Superior temporal gyrus (tissue), 1 donor: ENCODE measurements at regions not wholly inside any gene's neighbourhood (a gene's known extent, or its start where the extent isn't known, plus 50 kb on each side); places are given as distances from the start of the nearest gene placed in this dataset.

Experiments used
- DNase-seq: peaks from one replicate; pipeline ENCODE4 v3.0.0-alpha.2; 2016; ENCODE audit errors: extremely low spot score

DNA sequence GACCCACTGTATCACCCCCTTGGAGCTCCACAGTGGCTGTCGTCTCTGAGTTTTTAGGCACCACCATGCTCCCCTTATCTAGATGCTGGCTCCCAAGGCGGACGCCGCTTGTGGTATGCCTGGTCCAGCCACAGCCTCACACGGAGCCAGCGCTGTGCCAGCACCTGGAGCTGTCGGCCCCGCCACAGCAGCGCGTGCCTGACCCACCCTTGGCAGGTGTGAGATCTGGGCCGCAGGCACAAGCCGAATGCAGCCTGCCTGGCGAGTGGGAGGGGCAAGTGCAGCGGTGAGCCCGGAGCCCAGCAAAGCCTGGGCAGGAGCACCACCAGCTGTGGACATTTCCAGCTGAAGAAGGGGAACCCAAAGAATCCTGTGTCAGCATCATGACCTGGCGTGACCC is 91.9 kb upstream of the BACE2 start:
- DNase-seq: no peak

DNA sequence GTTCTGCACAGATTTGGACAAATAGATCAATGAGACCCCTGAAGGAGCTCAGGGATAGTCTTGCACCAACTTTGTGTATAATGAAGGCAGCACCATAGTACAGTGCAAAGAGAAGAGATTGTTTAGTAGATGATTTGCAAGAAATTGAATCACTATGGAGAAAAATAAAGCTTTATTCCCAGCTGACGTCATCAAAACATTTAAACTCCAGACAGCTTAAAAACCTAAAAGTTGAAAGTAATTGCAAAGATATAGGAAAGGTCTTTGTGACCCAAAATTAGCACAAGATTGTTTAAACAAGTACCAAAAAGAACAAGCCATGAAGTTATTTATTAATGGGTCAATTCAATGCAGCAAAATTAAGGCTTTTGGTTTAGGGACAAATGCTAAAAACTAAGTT is 88.8 kb upstream of the BACE2 start:
- DNase-seq: no peak

DNA sequence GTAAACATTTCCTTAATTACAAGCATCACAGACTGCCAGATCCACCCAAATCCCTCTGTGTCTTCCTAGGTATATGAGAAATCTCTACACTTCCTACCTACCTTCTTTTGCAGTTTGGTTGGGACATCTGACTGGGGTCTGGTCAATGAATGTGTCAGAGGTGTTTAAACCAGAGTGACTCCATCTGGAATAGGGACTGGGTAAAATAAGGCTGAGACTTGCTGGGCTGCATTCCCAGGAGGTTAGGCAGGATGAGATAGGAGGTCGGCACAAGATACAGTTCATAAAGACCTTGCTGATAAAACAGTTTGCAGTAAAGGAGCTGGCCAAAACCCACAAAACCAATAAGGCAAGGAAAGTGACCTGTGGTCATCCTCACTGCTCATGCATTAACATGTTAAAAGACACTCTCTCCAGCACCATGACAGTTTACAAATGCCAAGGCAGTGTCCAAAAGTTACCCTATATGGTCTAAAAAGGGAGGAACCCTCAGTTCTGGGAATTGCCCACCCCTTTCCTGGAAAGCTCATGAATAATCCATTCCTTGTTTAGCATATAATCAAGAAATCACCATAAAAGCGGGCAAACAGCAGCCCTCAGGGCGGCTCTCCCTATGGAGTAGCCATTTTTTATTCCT is 87.4 kb upstream of the BACE2 start:
- no peak for DNase-seq

DNA sequence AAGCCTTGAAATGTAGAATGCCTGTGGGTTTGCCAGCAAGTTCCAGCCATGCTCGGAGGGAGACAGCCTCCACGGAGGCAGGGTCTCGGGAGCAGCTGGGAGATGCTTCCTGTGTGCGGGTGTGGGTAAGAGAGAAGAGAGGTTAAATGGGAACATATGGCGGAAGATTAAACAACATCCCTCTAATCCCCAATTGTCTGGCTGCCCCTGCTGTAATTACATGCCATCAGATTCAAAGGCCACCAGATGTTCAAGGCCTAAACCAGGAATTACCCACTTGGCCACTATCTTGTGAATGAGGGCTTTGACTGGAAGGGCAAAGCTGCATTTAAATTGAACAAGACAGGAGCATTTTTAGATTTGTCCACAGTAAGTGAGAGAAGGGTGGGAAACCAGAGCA is 81.4 kb upstream of the BACE2 start:
- DNase-seq: no peak

DNA sequence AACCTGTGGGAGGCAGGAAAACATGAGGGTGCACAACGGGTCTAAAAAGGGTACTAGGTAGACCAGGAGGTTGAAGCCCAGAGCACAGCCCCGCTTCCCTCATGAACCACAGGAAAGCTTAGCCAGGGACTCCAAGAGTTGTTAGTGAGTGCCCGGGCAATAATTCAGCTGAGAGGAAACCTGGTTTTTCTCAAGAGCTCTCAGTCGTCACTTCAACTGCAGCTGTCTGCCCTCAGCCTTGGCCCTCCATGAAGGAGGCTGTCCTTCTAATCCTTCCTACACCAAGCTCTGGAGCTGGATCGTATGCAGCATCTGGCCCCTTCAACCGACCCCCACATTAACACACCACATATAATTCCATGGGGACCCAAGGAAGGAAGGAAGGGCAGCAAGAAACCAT is 77.0 kb upstream of the BACE2 start:
- no peak for DNase-seq

DNA sequence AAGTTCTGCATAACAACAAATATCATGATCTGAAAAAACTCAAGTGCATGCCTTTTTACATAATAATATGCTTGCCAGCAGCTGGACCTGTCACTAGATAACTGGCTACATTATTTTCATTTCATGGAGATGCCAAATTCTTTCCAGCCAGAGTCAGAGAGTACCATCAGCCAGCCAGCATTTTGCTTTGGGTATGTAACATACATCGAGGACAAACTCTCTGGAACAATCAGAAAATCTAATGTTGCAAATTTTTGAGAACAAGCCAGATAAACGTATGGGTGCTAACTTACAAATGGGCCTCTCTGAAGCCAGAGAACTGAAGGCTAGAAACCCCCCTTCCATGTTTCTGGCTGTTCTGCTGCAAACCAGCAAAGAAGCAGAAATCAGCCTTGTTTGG is 76.3 kb upstream of the BACE2 start:
- DNase-seq: no peak

DNA sequence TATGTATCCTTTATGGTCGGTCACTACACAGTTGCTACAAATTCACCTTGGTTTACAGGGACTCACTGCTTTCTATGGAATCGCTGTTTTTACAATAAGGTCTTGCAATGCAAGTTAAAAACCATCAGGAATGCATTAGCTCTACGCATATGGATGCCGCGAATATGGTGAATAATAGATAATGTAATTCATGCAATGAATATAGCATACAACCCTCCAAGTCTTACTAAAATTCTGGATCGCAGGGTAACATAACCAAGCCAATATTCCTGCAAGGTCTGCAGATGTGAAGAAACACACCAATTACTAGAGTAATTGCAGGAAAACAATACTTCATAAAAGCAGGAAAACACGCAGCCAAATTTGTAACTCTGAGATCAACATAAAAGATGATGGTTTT is 75.6 kb upstream of the BACE2 start:
- no peak for DNase-seq

DNA sequence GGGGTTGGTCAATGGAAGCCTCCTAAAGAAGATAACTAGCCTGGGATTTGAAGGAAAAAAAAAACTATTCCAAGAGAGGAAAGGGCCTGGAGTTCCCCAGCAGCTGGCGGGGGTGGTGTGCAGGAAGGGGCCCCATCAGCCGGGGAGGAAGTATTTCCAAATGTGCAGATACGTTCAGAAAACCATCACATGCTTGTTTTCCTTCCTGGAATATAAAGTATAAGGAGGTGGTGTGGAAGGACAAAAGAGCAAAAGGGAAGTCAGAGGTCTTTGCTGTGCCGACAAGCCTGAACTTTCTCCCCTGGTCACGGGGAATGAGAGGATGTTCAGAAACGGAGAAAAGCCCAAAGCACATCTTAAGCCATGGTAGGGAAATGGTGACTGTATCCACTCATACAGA is 72.0 kb upstream of the BACE2 start:
- DNase-seq: no peak

DNA sequence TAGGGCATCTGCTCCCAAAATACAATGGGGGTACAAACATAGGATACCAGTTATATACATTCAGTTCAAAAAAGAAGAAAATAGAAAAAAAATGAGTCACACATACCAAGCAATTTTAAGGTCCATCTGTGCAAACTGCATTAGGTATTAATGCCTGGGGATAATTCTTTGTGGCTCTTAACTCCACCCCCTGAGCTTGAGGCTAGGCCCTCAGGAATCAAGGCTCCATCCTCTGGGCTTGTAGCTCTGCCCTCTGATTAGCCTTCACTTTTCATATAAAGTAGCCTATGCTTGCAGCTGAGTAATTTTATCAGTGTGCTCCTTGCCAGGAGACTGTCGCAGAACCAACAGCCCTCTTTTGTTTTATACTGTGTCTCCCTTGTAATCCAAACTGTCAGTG is 69.9 kb upstream of the BACE2 start:
- no peak for DNase-seq

DNA sequence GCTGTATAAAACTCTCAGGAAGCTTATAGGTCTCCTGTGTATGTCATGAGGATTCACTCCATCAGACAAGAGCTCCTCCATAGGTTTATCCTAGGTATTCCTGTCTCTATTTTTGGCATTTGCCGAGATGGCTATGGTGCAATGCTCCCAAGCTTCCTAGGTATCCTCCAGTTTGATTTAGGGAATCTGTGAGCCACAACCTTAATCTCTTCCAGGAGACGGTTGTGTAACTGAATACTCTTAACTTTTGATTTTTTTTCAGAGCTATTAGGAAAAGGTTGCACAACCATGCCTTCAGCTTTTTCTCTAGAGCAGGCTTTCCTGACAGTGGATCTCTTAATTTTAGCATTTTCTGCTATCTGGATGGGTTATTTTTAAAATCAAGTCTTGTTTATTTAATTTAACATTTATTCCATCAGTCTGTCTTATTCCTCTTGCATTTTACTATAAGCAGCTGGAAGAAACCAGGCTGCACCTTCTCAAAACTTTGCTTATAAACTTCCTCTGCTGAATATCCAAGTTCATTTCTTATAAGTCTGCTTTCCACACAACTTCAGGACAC is 69.4 kb upstream of the BACE2 start:
- no peak for DNase-seq

DNA sequence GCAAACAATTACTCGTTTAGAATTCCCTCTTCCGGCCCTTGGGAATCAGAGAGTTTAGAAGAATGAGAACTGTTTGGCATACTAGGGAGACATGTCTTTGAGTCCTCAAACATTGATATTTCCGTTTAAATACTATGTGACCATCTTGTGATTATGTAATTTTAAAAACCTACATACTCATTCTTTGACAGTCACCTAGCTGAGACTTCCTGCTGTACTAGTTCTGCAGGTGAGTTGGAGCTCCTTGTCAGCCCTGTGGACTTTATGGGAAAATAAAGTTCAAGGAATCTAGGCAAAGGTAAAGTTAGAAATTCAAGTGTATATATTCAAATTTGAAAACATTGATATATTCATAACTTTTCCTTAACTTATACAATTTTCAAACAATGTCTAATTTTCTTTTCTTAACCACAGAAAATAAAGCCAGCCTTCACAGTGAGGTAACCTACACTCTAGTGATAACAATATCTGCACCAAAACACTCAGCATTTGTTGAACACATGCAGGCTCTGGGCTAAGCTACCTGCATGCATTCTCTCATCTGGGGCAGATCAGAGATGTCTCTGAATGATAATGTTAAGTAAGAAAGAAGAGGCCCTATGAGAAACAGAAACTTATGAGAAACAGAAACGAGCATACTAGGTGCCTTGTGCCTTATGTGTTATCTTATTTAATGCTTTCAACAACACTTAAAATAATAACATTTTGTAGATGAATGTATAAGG is 67.0 kb upstream of the BACE2 start:
- DNase-seq: no peak

DNA sequence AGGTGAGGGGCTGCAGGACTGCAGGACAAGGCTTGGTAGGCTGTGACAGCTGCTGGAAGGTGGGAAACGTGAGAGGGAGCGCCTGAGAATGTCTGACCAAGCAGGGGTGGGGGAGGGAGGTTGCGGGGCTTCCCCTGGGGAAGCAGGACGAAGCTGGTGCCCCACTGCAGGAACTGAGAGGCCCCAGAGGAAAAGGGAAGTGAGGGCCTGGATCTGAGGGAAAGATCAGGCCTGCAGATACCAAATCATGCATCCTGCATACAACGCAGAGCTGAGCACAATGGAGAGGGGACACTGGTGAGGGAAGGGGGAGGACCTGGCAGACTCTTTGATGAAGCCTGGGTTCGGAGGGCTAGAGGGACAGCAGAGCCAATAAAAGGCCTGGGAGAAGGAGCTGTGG is 65.7 kb upstream of the BACE2 start:
- no peak for DNase-seq

DNA sequence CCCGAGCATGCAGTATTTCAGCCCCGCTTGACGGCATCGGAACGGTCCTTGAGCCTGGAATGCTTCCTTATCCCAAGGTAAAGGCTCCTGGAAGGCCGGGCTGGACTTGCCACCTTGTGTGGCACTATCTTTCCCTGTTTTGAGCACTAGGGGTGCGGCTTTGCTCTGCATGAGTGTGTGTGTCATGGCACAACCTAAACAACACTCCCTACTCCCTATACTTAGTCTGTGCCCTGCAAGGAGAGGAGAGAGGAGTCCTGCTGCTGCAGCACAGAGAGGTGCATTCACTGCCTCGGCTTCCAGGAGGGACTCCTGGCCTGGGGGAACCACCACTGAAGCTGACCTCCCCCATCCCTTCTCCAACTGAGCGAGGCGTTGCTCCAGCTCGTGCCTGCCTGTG is 60.4 kb upstream of the BACE2 start:
- no peak for DNase-seq

DNA sequence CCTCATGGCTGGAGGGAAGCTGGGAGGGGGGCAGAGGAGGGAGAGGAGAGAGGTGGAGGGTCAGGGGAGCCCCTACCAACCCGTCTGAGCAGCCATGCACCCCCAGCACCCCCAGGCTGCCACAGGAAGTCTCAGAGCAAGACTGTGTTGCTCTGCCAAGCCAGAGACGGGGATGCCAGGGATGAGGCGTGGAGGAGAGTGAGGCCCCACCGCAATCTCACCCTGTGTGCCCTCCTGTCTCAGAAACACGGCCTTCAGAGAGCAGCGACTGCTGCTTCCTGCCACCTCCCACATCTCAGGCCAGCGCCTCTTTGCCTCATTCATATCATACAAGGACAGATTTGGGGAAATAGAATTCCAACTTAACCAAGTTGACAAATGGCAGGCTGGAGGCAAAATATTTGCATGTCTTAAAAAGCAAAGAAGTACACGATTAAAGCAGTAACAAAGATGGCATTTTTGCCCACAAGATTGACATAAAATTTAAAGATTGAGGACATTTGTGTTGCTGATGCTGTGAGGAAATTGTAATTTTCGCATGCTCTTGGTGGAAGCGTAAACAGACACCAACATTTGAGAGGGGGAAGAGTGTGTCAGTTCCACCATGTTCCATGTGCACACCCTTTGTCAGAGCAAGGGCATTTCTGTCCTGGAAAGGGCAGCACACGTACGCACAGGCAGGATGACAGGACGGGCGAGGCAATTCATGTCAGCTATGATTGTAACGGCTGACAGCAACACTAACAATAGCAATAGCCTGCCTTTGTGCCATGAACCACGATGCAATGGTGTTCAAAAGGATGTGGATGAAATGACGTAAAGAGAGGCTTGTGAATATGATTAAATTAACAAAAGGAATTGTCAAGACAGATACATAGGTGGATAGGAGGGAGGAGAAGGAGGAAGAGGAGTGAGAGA is 59.0 kb upstream of the BACE2 start:
- DNase-seq: no peak

DNA sequence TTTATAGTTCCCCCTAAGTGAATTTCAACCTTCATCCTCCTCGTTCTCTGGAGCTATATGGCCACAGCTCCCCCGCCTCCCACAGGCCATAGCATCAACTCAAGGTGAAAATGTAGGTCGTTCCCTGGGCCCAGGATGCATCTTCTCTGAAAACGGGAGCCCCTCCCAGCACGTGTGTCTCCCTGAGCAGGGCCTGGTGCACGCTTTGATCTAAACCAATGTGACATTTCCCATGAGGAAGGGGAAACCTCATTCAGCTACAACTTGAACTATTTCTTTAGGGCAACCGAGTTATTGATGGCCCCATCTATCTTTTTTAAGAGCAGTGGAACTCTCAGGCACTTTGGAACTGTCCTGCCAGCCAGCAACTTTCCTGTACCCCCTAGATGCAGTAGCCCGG is 57.8 kb upstream of the BACE2 start:
- DNase-seq: no peak

DNA sequence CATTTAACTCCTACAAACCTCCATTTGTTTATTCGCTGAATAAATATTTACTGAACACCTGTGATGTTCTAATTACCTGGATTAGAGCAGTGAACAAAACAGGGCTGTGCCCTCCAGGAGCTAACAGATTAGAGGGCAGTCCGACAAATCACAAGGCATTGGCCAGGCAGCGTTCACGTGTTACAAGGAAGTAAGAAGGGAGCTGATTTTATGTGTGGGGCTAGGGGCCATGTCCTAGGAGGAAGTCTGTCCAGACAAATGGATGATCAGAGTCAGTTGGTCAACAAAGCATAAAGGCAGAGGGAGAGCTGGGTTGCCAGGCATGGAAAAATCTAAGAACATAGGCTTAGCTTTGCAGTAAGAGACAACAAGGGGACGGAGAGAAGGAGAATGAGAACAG is 57.3 kb upstream of the BACE2 start:
- DNase-seq: no peak

DNA sequence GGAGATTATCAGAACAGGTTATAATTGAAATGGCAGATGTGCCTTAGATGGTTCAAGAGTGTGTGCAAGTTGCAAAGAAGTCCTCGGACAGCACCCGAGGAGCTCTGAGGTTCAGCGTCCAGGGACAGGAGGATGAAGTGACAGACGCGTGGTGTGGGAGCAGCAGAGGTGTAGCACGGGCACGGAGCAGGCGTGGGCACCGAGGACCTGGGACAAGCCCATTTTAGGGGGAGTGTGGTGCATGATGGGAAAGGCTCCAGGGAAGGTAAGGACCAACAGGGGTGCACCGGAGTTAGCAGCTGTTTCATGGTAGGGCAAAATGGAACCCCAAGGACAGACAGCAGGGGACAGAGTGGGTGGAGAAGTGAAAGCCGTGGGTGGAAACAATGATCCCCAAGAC is 56.3 kb upstream of the BACE2 start:
- no peak for DNase-seq

DNA sequence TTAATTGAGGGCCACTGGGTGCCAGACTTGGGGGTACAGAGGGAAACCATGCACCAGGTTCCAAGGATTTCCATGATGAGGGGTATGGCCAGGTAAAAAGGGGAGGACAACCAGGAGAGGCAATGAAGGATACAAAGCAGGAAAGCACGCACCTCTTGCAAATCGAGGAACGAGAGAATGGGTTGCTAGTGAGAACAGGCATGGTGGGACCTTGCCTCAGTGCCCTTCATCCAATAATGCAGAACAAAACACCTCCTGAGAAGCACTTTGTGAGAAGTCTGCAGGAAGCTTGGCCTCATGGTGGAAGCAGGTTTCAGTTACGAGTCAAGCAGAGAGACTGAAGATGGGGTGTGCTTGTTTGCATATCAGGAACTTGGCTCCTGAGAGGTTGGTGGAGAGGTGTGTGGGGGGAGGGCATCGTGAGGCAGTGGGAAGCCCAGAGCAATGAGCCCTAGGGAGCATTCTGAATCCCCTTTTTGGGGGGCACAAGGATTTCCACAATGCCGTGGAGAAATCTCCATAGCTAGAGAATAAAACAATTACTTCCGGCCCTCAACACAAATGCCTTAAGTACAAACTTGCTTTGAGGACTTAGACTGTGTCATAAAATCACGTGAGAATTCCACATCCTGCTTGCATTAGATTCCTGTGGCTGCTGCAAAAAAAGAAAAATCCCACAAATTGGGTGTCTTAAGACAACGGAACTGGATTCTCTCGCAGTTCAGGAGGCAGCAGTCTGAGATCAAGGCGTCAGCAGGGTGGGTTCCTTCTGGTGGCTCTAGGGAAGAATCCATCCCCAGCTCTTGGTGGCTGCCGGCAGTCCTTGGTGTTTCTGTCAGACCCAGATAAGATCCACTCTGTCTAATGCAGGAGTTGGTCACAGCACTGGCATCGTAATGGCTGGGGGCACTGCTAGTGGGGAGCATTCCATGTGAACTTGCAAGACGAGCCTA is 54.9 kb upstream of the BACE2 start:
- peak; percentile 24 for DNase-seq

DNA sequence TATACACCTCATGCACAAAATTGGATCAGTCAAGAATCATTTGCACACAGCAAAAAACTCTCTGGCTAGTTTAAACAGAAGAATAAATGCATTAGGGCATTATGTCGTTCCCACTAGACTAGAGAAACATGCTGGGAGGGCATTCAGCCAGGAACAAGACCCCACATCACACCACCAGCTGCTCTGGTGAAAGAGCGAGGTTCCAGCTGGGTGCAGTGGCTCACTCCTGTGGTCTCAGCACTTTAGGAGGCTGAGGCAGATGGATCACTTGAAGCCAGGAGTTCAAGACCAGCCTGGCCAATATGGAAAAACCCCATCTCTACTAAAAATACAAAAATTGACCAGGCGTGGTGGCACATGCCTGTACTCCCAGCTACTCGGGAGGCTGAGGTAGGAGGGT is 52.1 kb upstream of the BACE2 start:
- no peak for DNase-seq
